GM19324 (cell line): ENCODE measurements at regions not wholly inside any gene's neighbourhood (a gene's known extent, or its start where the extent isn't known, plus 50 kb on each side); places are given as distances from the start of the nearest gene placed in this dataset.
A peak's percentile ranks its signal among the peaks of the same experiment; 100 is the strongest.
"Not testable (repeated sequence)": the region's sequence is repeated elsewhere in the genome, so short reads cannot be mapped to it uniquely, and the experiment has no call there.

ENCODE experiments used
- ATAC-seq: cut with Tn5 transposase; IDR thresholded peaks from one replicate; pipeline ENCODE4 v1.9.1; 2021; ENCODE audit warnings: mild to moderate bottlenecking, moderate library complexity; ENCODE audit not compliant: unreplicated experiment, low FRiP score

- ATAC-seq, result no peak
Observed at GRCh38 chr12:100083308-100083707, 59.4 kb downstream of the BLTP3B start.

- not testable (repeated sequence) for ATAC-seq
Observed at GRCh38 chr12:100078777-100079176, 63.9 kb downstream of the BLTP3B start.

GRCh38 chr12:100077367-100077766 lies 65.3 kb downstream of the BLTP3B start:
- ATAC-seq, result no peak

GRCh38 chr12:100075598-100075997 lies 67.1 kb downstream of the BLTP3B start:
- no peak for ATAC-seq

GRCh38 chr12:100069795-100070194 lies 72.9 kb downstream of the BLTP3B start:
- ATAC-seq, result no peak

GRCh38 chr12:100068305-100068704 lies 74.4 kb downstream of the BLTP3B start:
- no peak for ATAC-seq

- no peak for ATAC-seq
Observed at GRCh38 chr12:100061814-100062213, 77.1 kb upstream of the ANKS1B start.

- ATAC-seq, result peak; percentile 61
Observed at GRCh38 chr12:100058482-100059029, 73.8 kb upstream of the ANKS1B start.

- ATAC-seq, result not testable (repeated sequence)
Observed at GRCh38 chr12:100046202-100046601, 61.5 kb upstream of the ANKS1B start.

GRCh38 chr12:100044266-100044665 lies 59.5 kb upstream of the ANKS1B start:
- no peak for ATAC-seq

- no peak for ATAC-seq
Observed at GRCh38 chr12:100043631-100044030, 58.9 kb upstream of the ANKS1B start.
